Heart left ventricle (tissue), 16 donors: ENCODE measurements at regions not wholly inside any gene's neighbourhood (a gene's known extent, or its start where the extent isn't known, plus 50 kb on each side); places are given as distances from the start of the nearest gene placed in this dataset.
"Not testable (repeated sequence)": the region's sequence is repeated elsewhere in the genome, so short reads cannot be mapped to it uniquely, and the experiment has no call there.

Experiments used
- ATAC-seq, 4 donors: fragments of 200-7000 bp; cut with Tn5 transposase; one replicate each; pipeline ENCODE4 v1.9.1; 2020 to 2022; ENCODE audit warnings: moderate library complexity in 4 of 4, mild to moderate bottlenecking in 3 of 4, moderate number of reproducible peaks in 1 of 4
- DNase-seq, 5 donors: peaks; one replicate each; pipeline ENCODE4 v3.0.0-alpha.2; 2020
- H3K27ac ChIP-seq, 12 donors: fragments of 200-600 bp; sonication (generic) in 4 of 12; one replicate each; pipeline versions ENCODE4 v1.5.0 to v1.8.0; 2016 to 2022; ENCODE audit warnings: mild to moderate bottlenecking in 2 of 12
- H3K27me3 ChIP-seq, 9 donors: fragments of 200-600 bp; sonication (generic) in 2 of 9; one replicate each; pipeline versions ENCODE4 v1.5.1 to v1.8.0; 2016 to 2022; ENCODE audit warnings: mild to moderate bottlenecking in 3 of 9
- H3K36me3 ChIP-seq, 9 donors: fragments of 200-600 bp; sonication (generic) in 2 of 9; one replicate each; pipeline versions ENCODE4 v1.5.0 to v1.8.0; 2018 to 2022; ENCODE audit warnings: mild to moderate bottlenecking in 2 of 9
- H3K4me1 ChIP-seq, 12 donors: fragments of 200-600 bp; sonication (generic) in 4 of 12; one replicate each; pipeline versions ENCODE4 v1.5.0 to v1.8.0; 2016 to 2022; ENCODE audit warnings: mild to moderate bottlenecking in 3 of 12
- H3K4me3 ChIP-seq, 12 donors: fragments of 200-600 bp; sonication (generic) in 4 of 12; one replicate each; pipeline versions ENCODE4 v1.5.0 to v1.8.0; 2017 to 2022; ENCODE audit warnings: mild to moderate bottlenecking in 9 of 12, moderate library complexity in 4 of 12
- H3K9me3 ChIP-seq, 12 donors: fragments of 200-600 bp; sonication (generic) in 4 of 12; one replicate each; pipeline versions ENCODE4 v1.5.0 to v1.8.0; 2016 to 2022; ENCODE audit warnings: mild to moderate bottlenecking in 1 of 12
- POLR2A ChIP-seq, 2 donors: fragments of 450-650 bp; IDR thresholded peaks; one replicate each; pipeline ENCODE4 v1.6.1; 2017; ENCODE audit warnings: antibody characterized with exemption in 2 of 2, mild to moderate bottlenecking in 2 of 2, moderate library complexity in 2 of 2
- WGBS, 4 donors: extraction: QIAGEN DNeasy Blood & Tissue Kit in 2 of 4; methylation state at CpG; one replicate each; pipeline versions ENCODE4 v1.1.5 to v1.1.7; 2013 to 2018; 5-methylcytosine and 5-hydroxymethylcytosine counted together
- intact Hi-C, 10 donors: fragments of 100-400 bp; cut with DNase I; formaldehyde crosslinking; loops; one replicate each; pipeline versions ENCODE4 v1.11.1 to v1.14.2; 2022
- TF ChIP-seq, protein P1 (sequence below), 12 donors: fragments of 200-600 bp; sonication (generic) in 4 of 12; IDR thresholded peaks; one replicate each; pipeline versions ENCODE4 v1.5.0 to v1.8.0; 2018 to 2022; ENCODE audit warnings: antibody characterized with exemption in 12 of 12, mild to moderate bottlenecking in 5 of 12
- donor health status: ischemic (EF 13 %, LVEDD 7.1; RV severe dilation, severe dysfunction).
- donor health status: healthy with polysubstance abuse.
- donor health status: DM: no; HTN: yes; CAD: no.
- donor health status: DM: no; HTN: no; CAD: no.
- donor health status: ischemic (EF 25% LVEDD 6.9; RV normal size, moderate dysfunction).
- donor health status: ischemic (EF 25% LVEDD 5.7; RV mildly dilated, moderate dysfunction).
- donor health status: healthy.
- donor health status: DM: yes; HTN: yes; CAD: no.
- donor health status: ischemic (EF 35%, LVEDD 5.7; RV mildly dilated, moderate dysfunction).
- donor health status: nonischemic (EF 11% LVEDD 7.7; RV severe dilation, severe dysfunction).
- donor health status: DM: yes; HTN: yes; CAD: no.
- donor health status: PGD.
- donor health status: ischemic (EF 29% LVEDD 5.4; RV normal size, mild dysfunction).
- donor health status: nonischemic (EF 23%, LVEDD 6.1; RV moderate dilation, normal function).

DNA sequence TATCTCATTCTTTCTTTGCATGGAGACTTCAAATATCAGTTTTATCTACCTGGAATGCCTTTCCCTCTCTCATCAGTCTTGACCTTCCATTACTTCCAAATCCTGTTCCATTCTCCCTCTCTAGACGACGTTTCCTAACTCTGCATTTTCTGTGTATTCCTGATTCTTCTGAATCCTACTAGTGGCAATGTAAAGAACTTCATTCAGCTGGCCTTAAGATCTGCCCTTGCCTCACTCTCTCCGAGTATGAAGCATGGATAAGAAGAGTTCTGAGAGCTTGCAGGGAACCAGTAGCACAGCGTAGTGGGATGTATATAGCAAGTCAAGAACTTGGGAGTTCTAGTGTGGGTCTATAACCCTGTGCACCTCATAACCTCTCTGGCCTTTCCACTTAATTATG lies 68.5 kb upstream of the HOXC13 start:
- DNase-seq: no peak
- 61 to 68% (median 64%) methylated on average over 4 of the region's 4 CpGs for WGBS, 4 donors
- no peak for ATAC-seq
- H3K27me3 ChIP-seq: peaks cover 0 to 50% (median 16%) of the 10 kb centered on the region in 9 donors
- intact Hi-C loops: no loop called here
- H3K4me1 ChIP-seq: no peaks in the 10 kb centered on the region
- H3K36me3 ChIP-seq: no peaks in the 10 kb centered on the region
- no peak overlapping the region for H3K4me3 ChIP-seq
- H3K27ac ChIP-seq: no peak overlapping the region
- no peak for TF ChIP-seq POLR2A (IDR thresholded peaks at IDR 0.05)
- TF ChIP-seq, protein P1, sequence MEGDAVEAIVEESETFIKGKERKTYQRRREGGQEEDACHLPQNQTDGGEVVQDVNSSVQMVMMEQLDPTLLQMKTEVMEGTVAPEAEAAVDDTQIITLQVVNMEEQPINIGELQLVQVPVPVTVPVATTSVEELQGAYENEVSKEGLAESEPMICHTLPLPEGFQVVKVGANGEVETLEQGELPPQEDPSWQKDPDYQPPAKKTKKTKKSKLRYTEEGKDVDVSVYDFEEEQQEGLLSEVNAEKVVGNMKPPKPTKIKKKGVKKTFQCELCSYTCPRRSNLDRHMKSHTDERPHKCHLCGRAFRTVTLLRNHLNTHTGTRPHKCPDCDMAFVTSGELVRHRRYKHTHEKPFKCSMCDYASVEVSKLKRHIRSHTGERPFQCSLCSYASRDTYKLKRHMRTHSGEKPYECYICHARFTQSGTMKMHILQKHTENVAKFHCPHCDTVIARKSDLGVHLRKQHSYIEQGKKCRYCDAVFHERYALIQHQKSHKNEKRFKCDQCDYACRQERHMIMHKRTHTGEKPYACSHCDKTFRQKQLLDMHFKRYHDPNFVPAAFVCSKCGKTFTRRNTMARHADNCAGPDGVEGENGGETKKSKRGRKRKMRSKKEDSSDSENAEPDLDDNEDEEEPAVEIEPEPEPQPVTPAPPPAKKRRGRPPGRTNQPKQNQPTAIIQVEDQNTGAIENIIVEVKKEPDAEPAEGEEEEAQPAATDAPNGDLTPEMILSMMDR (IDR thresholded peaks at IDR 0.05): no peak
- H3K9me3 ChIP-seq: no peaks in the 10 kb centered on the region

DNA sequence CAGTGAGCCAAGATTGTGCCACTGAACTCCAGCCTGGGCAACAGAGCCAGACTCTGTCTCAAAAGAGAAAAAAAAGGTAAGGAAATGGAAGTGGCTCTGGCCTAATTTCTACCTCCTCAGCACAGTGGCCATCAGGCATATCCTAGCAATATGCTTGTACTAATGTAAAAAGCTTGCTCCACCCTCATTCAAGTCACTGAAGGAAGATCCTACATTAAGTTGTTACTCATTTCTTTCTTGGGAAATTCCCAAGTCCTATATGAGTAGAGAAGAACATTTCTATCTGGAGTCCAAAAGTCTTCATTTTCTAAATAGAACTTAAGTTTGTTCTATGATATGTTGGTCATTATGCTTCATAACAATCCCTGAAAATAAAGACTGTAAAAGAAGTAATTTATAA lies 67.3 kb upstream of the HOXC13 start:
- no peaks in the 10 kb centered on the region for H3K36me3 ChIP-seq
- H3K4me3 ChIP-seq: no peak overlapping the region
- DNase-seq: no peak
- no peaks in the 10 kb centered on the region for H3K9me3 ChIP-seq
- intact Hi-C loops: no loop called here
- no peaks in the 10 kb centered on the region for H3K4me1 ChIP-seq
- TF ChIP-seq, protein P1 (IDR thresholded peaks at IDR 0.05): no peak
- TF ChIP-seq POLR2A (IDR thresholded peaks at IDR 0.05): no peak
- H3K27ac ChIP-seq: no peak overlapping the region
- H3K27me3 ChIP-seq: peaks cover 0 to 53% (median 17%) of the 10 kb centered on the region in 9 donors
- no peak for ATAC-seq

GRCh38 chr12:53872367-53872766 lies 66.3 kb upstream of the HOXC13 start:
- intact Hi-C loops: no loop called here
- no peaks in the 10 kb centered on the region for H3K36me3 ChIP-seq
- DNase-seq: no peak
- H3K9me3 ChIP-seq: peaks cover 0 to 3% (median 0%) of the 10 kb centered on the region in 12 donors
- 52 to 63% (median 60%) methylated on average over 2 of the region's 2 CpGs for WGBS, 4 donors
- TF ChIP-seq, protein P1 (IDR thresholded peaks at IDR 0.05): no peak
- TF ChIP-seq POLR2A (IDR thresholded peaks at IDR 0.05): no peak
- peaks cover 0 to 51% (median 17%) of the 10 kb centered on the region in 9 donors for H3K27me3 ChIP-seq
- no peaks in the 10 kb centered on the region for H3K4me1 ChIP-seq
- no peak for ATAC-seq
- no peak overlapping the region for H3K4me3 ChIP-seq
- no peak overlapping the region for H3K27ac ChIP-seq

DNA sequence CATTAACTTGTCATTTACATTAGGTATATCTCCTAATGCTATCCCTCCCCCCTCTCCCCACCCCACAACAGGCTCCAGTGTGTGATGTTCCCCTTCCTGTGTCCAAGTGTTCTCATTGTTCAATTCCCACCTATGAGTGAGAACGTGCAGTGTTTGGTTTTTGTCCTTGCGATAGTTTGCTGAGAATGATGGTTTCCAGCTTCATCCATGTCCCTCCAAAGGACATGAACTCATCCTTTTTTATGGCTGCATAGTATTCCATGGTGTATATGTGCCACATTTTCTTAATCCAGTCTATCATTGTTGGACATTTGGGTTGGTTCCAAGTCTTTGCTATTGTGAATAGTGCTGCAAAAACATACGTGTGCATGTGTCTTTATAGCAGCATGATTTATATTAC lies 60.7 kb upstream of the HOXC13 start:
- H3K27me3 ChIP-seq: peaks cover 0 to 34% (median 8%) of the 10 kb centered on the region in 9 donors
- H3K27ac ChIP-seq, ATAC-seq, H3K4me3 ChIP-seq, H3K4me1 ChIP-seq, intact Hi-C loops, DNase-seq, H3K36me3 ChIP-seq: not testable (repeated sequence)
- 77 to 86% (median 83%) methylated on average over 3 of the region's 3 CpGs for WGBS, 4 donors
- peaks cover 0 to 10% (median 0%) of the 10 kb centered on the region in 12 donors for H3K9me3 ChIP-seq

DNA sequence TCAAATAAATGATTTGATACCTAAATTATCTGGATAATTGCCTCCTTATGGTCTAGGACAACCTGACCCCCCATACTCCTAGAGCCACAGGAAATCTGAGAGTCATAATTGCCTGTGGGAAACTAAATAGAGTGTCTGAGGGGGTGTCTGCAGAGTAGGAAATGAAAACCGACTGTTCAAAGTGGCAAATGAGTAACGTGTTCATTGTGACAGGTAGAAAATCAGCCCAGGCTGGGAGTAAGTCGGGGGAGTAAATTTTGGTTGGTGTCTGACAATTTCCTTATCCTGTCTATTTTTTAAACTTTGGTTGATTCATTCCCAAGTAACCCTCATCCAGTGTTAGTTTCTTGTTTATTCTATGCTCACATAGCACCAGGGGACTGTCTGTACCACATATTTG lies 51.6 kb upstream of the HOXC13 start:
- Histone ChIP-seq H3K9me3 (no peaks in the 10 kb centered on the region), H3K27me3 (peaks cover 0 to 55% (median 10%) of the 10 kb centered on the region in 9 donors), H3K27ac (no peak overlapping the region), H3K4me1 (no peaks in the 10 kb centered on the region), H3K36me3 (no peaks in the 10 kb centered on the region), H3K4me3 (no peak overlapping the region)
- no peak for DNase-seq
- WGBS, 4 donors: 48 to 59% (median 55%) methylated on average over 3 of the region's 3 CpGs
- intact Hi-C loops: no loop called here
- no peak for ATAC-seq
- TF ChIP-seq, protein P1 (IDR thresholded peaks at IDR 0.05): no peak
- TF ChIP-seq POLR2A (IDR thresholded peaks at IDR 0.05): no peak
